CD4-positive, alpha-beta T cell (primary cell): ENCODE measurements at regions not wholly inside any gene's neighbourhood (a gene's known extent, or its start where the extent isn't known, plus 50 kb on each side); places are given as distances from the start of the nearest gene placed in this dataset.

Experiments
- ATAC-seq: fragments of 200-7000 bp; cut with Tn5 transposase; one replicate; pipeline ENCODE4 v1.10.0; 2022; ENCODE audit warnings: mild to moderate bottlenecking; ENCODE audit not compliant: poor library complexity
- CTCF ChIA-PET: fragments of 350-600 bp; sonication (Branson Sonifier 250); formaldehyde crosslinking; loops from one replicate; lab custom pipeline; 2021; ENCODE audit warnings: antibody characterized with exemption, inconsistent platforms; lab: Charles Lee
- POLR2A ChIA-PET: fragments of 350-600 bp; sonication (Branson Sonifier 250); formaldehyde crosslinking; loops from one replicate; lab custom pipeline; 2021; ENCODE audit warnings: antibody characterized with exemption, inconsistent platforms; lab: Charles Lee
- DNase-seq, 14 experiments: peaks; one replicate each; pipeline ENCODE4 v3.0.0-alpha.2; 2013 to 2020; ENCODE audit warnings: mixed read lengths in 2 of 14
- H3K27ac ChIP-seq, 2 donors: one replicate each; pipeline versions ENCODE4 v1.5.1 to v1.7.0; 2013; ENCODE audit warnings: low read length in 2 of 2, low read depth in 1 of 2, mild to moderate bottlenecking in 1 of 2
- H3K27me3 ChIP-seq, 2 experiments: 1 replicate in 1 of 2; 2 replicates in 1 of 2; pipeline versions ENCODE4 v1.6.1 to v1.7.0; 2013; ENCODE audit warnings: low read length in 2 of 2, control low read depth in 1 of 2, mild to moderate bottlenecking in 1 of 2, moderate library complexity in 1 of 2; ENCODE audit not compliant: insufficient read depth in 2 of 2, control insufficient read depth in 1 of 2
- H3K36me3 ChIP-seq: one replicate; pipeline ENCODE4 v1.6.1; 2013; ENCODE audit warnings: low read length, control low read depth; ENCODE audit not compliant: insufficient read depth
- H3K4me1 ChIP-seq: one replicate; pipeline ENCODE4 v1.6.1; 2013; ENCODE audit warnings: low read length, control low read depth; ENCODE audit not compliant: insufficient read depth
- H3K4me3 ChIP-seq: one replicate; pipeline ENCODE4 v1.5.1; 2013; ENCODE audit warnings: mild to moderate bottlenecking, low read length, moderate library complexity
- H3K9me3 ChIP-seq, 2 experiments: 1 replicate in 1 of 2; 2 replicates in 1 of 2; pipeline versions ENCODE4 v1.6.1 to v1.7.0; 2013; ENCODE audit warnings: low read length in 2 of 2, mild to moderate bottlenecking in 2 of 2, control low read depth in 1 of 2, moderate library complexity in 1 of 2; ENCODE audit not compliant: control insufficient read depth in 1 of 2, insufficient read depth in 1 of 2
- H3K27ac Mint-ChIP-seq: one replicate; pipeline ENCODE4 v1.8.0; 2020; ENCODE audit warnings: mixed read lengths
- H3K27me3 Mint-ChIP-seq: one replicate; pipeline ENCODE4 v1.8.0; 2021; ENCODE audit warnings: mixed read lengths
- H3K36me3 Mint-ChIP-seq: one replicate; pipeline ENCODE4 v1.8.0; 2021; ENCODE audit warnings: low read depth, mixed read lengths
- H3K4me1 Mint-ChIP-seq: one replicate; pipeline ENCODE4 v1.8.0; 2021; ENCODE audit warnings: low read depth, mixed read lengths
- H3K4me3 Mint-ChIP-seq: one replicate; pipeline ENCODE4 v1.8.0; 2020; ENCODE audit warnings: mild to moderate bottlenecking, mixed read lengths
- H3K9me3 Mint-ChIP-seq: one replicate; pipeline ENCODE4 v1.8.0; 2020; ENCODE audit warnings: mixed read lengths
- intact Hi-C, 2 experiments: fragments of 100-400 bp; cut with DNase I in 1 of 2; cut with micrococcal nuclease in 1 of 2; formaldehyde crosslinking; loops; one replicate each; pipeline versions ENCODE4 v1.15.1 to v1.9.0; 2023 to 2025; cut with DNase I, micrococcal nuclease
- TF ChIP-seq, protein P1 (sequence below): fragments of 200-600 bp; IDR thresholded peaks from one replicate; pipeline ENCODE4 v1.8.0; 2022; ENCODE audit warnings: antibody characterized with exemption, mild to moderate bottlenecking

DNA sequence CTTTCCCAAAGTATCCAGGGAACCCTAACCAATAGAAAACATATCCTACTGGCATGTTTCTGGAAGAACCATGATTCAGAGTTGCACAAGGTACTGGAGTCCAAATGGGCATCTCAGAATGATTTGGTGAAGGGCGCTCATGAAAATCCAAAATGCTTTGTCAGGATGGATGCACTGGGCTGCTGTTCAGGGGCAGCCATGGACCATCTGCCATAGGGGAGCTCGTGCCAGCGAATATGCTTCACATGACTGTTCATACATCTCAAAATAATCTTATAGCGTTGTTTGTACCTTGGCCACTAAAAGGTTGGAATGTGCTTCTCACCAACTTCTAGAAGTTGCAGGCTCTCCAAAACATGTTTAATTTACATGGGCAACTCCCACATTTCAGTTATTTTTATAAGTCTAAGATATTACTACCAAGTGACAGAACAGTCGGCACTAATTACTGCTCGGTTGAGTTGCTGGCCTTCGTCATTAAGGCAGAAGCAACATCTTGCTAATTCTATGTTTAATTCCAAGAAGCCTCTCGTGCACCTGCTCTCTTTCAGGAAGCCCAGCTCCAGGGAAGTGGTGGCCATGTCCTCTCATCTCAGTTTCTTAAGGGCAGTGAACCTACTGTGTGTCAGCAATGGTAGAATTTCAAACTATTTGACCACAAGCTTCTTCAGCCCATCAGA, 1497.7 kb downstream of the TBC1D22A start:
- ChIA-PET POLR2A (no interaction called here), CTCF (no interaction called here)
- DNase-seq, result no peak
- Histone ChIP-seq H3K27ac (no peak overlapping the region), H3K4me1 (no peaks in the 10 kb centered on the region), H3K4me3 (no peak overlapping the region), H3K9me3 (peaks cover 0 to 9% of the 10 kb centered on the region in 2 experiments), H3K36me3 (no peaks in the 10 kb centered on the region), H3K27me3 (no peaks in the 10 kb centered on the region)
- Mint-ChIP-seq H3K27ac (no peak overlapping the region), H3K9me3 (no peaks in the 10 kb centered on the region), H3K36me3 (no peaks in the 10 kb centered on the region), H3K4me1 (no peaks in the 10 kb centered on the region), H3K27me3 (no peaks in the 10 kb centered on the region), H3K4me3 (no peak overlapping the region)
- ATAC-seq, result no peak
- intact Hi-C loops, result no loop called here
- TF ChIP-seq, protein P1, sequence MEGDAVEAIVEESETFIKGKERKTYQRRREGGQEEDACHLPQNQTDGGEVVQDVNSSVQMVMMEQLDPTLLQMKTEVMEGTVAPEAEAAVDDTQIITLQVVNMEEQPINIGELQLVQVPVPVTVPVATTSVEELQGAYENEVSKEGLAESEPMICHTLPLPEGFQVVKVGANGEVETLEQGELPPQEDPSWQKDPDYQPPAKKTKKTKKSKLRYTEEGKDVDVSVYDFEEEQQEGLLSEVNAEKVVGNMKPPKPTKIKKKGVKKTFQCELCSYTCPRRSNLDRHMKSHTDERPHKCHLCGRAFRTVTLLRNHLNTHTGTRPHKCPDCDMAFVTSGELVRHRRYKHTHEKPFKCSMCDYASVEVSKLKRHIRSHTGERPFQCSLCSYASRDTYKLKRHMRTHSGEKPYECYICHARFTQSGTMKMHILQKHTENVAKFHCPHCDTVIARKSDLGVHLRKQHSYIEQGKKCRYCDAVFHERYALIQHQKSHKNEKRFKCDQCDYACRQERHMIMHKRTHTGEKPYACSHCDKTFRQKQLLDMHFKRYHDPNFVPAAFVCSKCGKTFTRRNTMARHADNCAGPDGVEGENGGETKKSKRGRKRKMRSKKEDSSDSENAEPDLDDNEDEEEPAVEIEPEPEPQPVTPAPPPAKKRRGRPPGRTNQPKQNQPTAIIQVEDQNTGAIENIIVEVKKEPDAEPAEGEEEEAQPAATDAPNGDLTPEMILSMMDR, result no peak

GRCh38 chr22:48258811-48259210, 1496.4 kb downstream of the TBC1D22A start:
- Histone ChIP-seq H3K9me3 (peaks cover 0 to 6% of the 10 kb centered on the region in 2 experiments), H3K27me3 (peaks cover 0 to 1% of the 10 kb centered on the region in 2 experiments), H3K36me3 (no peaks in the 10 kb centered on the region), H3K27ac (no peak overlapping the region), H3K4me1 (no peaks in the 10 kb centered on the region), H3K4me3 (no peak overlapping the region)
- no peak overlapping the region for H3K4me3 Mint-ChIP-seq
- ATAC-seq, result no peak
- no peaks in the 10 kb centered on the region for H3K4me1 Mint-ChIP-seq
- no peaks in the 10 kb centered on the region for H3K36me3 Mint-ChIP-seq
- CTCF ChIA-PET, result no interaction called here
- POLR2A ChIA-PET, result interaction anchor here (0.7 kb wide), 1 partner anchor 307 kb away, joined by 3 read pairs; no protein-coding TSS in a partner anchor
- no peak overlapping the region for H3K27ac Mint-ChIP-seq
- intact Hi-C loops, result no loop called here
- TF ChIP-seq, protein P1, result no peak
- DNase-seq, result no peak
- no peaks in the 10 kb centered on the region for H3K9me3 Mint-ChIP-seq
- H3K27me3 Mint-ChIP-seq, result peaks cover 2% of the 10 kb centered on the region

- H3K9me3 ChIP-seq, result peaks cover 0 to 6% of the 10 kb centered on the region in 2 experiments
- Mint-ChIP-seq H3K36me3 (no peaks in the 10 kb centered on the region), H3K27me3 (peaks cover 5% of the 10 kb centered on the region), H3K9me3 (no peaks in the 10 kb centered on the region), H3K4me3 (no peak overlapping the region), H3K4me1 (no peaks in the 10 kb centered on the region), H3K27ac (no peak overlapping the region)
- H3K27me3 ChIP-seq, result peaks cover 2 to 7% of the 10 kb centered on the region in 2 experiments
- DNase-seq (no peak), ATAC-seq (no peak)
- H3K27ac ChIP-seq, result no peak overlapping the region
- CTCF ChIA-PET, result no interaction called here
- no peaks in the 10 kb centered on the region for H3K36me3 ChIP-seq
- POLR2A ChIA-PET, result interaction anchor here (0.7 kb wide), 1 partner anchor 307 kb away, joined by 3 read pairs; no protein-coding TSS in a partner anchor
- TF ChIP-seq, protein P1, result no peak
- H3K4me1 ChIP-seq, result no peaks in the 10 kb centered on the region
- intact Hi-C loops, result no loop called here
- no peak overlapping the region for H3K4me3 ChIP-seq
These were observed 1495.7 kb downstream of the TBC1D22A start for GRCh38 chr22:48258064-48258701.
